HG03159 (cell line): ENCODE measurements at regions not wholly inside any gene's neighbourhood (a gene's known extent, or its start where the extent isn't known, plus 50 kb on each side); places are given as distances from the start of the nearest gene placed in this dataset.
"Not testable (repeated sequence)": the region's sequence is repeated elsewhere in the genome, so short reads cannot be mapped to it uniquely, and the experiment has no call there.

ENCODE experiments used
- ATAC-seq: cut with Tn5 transposase; IDR thresholded peaks from one replicate; pipeline ENCODE4 v1.9.1; 2021; ENCODE audit warnings: mild to moderate bottlenecking, moderate library complexity; ENCODE audit not compliant: unreplicated experiment

GRCh38 chr11:115636753-115637527, 132.7 kb upstream of the CADM1 start:
- no peak for ATAC-seq

DNA sequence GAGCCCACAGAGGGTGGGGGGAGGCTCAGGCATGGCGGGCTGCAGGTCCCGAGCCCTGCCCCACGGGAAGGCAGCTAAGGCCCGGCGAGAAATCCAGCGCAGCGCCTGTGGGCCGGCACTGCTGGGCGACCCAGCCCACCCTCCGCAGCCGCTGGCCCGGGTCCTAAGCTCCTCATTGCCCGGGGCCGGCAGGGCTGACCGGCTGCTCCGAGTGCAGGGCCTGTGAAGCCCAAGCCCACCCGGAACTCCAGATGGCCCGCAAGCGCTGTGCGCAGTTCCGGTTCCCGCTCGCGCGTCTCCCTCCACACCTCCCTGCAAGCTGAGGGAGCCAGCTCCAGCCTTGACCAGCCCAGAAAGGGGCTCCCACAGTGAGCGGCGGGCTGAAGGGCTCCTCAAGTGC, 129.8 kb upstream of the CADM1 start:
- ATAC-seq = not testable (repeated sequence)

DNA sequence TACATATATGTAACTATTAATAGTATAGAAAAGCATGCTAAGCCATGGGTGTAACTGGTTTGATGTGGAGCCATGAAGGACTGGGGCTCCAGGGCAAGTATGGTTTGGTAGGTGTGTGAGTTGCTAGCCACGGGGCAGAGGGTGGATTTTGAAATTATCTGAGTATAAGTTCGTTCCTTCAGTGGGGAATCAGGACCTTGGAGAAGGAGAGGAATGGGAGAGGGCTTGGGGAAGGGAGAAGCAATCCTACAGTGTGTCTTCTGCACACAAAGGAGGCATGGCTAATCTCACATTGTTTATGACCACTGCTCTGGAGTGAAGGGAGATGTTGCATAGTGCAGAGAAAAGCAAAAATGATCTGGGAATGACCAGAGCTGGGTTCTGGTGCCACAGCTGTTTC, 127.8 kb upstream of the CADM1 start:
- no peak for ATAC-seq

DNA sequence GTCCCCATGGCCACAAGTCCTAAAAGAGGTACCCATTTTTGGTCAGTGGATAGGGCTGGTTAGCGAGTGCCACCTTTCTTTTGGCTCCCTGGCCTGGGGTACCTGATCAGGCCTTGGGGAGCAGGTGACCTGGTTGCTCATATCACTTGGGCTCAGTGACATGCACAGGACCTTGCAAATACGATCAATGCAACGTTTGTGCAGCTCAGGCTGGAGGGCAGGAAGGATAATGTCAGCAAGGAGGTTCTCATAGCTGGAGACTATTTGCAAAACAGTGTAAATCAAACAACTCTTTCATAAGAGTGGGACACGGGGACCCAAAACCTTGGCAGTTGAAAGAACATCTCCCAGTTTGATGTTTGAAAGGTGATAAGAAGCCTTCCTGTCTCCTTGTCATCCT, 127.4 kb upstream of the CADM1 start:
- ATAC-seq = no peak

DNA sequence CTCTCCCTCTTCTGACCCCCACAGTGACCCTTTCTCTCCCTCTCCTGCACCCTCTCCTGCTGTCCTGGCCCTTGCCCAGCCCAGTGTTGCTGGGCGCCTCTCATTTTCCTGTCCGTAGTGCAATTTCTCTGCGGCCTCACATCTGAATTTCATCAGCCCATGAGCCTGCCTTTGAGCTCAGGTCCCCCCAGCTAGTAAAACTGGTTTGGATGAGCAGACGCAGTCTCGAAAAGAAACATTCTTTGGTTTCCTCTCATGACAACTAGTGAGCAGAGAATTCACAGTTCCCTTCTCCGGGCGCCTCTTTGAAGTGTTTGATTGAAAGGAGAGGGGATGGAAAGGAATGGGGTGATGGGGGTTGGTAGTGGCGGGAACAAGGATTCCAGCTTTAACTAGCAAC, 126.0 kb upstream of the CADM1 start:
- ATAC-seq = no peak

GRCh38 chr11:115629456-115630015, 125.3 kb upstream of the CADM1 start:
- no peak for ATAC-seq

DNA sequence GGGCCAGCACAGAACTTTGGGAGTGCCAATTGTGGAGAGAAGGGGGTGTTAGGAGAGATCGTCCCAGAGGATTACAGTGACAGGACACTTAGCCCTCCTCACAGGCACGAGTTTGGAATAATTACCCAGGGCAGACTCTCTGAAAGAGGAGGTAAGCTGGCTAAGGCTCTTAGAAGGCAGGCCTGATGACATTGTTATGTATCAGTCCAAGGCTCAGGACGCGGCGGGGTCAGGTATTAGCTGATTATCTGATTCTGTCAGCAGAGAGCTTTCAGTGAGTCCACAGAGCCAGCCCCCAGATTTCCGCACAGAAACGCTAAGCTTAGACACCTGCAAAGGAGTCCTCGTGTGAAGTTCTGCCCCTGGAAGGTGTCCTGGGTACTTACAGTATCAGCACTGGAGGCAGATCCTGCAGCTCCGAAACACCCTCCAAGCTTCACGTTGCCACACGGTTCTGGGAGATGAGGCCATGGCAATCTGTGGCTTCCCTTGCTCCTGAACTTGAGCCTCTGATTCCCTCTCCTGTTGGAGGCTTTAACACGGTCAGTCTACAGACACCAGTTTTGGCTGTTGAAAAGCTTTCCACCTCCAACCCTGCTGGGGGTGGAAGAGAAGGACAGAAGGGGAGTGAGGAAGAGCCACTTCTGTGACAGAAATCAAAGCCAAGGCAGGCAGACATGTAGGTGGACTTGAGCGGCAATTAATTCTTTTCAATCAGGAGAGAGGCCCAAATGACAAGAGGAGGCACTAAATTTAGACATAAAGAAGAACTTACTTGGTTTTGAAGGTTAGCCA, 123.6 kb upstream of the CADM1 start:
- no peak for ATAC-seq

DNA sequence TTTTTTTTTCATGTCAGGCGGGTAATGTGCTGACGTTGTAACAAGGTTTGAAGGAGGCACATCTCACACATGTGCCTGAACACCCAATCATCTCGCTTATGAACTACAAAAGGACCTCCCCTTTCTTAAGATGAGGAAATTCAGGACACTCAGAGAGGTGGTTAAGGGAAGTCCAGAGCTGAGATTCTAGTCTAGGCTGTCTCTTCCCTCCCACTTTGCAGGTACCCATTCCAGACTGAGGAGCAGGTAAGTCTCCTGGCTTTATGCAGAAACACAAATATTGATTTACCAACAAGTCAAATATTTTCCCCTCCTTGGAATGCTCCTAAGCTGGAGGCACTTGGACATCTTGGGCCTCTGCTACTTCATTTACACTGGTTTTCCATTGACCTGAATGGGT, 122.9 kb upstream of the CADM1 start:
- no peak for ATAC-seq

GRCh38 chr11:115626414-115626813, 122.2 kb upstream of the CADM1 start:
- ATAC-seq = no peak

- no peak for ATAC-seq
Measured at GRCh38 chr11:115625502-115625901, 121.3 kb upstream of the CADM1 start.

GRCh38 chr11:115624065-115624464, 119.8 kb upstream of the CADM1 start:
- no peak for ATAC-seq

DNA sequence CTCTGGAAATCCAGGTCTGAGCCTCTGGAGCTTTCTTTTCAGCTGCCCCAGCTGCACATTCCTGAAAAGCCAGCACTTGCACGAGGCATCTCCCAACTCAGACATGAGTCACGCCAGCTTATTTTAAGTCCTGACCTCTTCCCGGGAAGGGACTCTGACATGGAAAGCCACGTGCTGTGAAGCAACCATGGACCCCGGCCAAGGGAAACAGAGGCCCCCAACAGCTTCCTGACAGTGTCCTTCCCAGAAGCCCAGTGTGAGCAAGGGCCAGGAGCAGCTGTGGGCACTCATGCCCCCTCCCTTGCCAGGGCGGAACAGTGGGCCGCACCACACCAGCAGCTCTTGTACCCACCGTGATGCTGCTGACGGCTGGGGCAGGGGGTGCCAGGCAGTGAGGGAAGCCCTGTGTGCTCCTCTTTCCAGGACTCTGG, 118.8 kb upstream of the CADM1 start:
- ATAC-seq = no peak

DNA sequence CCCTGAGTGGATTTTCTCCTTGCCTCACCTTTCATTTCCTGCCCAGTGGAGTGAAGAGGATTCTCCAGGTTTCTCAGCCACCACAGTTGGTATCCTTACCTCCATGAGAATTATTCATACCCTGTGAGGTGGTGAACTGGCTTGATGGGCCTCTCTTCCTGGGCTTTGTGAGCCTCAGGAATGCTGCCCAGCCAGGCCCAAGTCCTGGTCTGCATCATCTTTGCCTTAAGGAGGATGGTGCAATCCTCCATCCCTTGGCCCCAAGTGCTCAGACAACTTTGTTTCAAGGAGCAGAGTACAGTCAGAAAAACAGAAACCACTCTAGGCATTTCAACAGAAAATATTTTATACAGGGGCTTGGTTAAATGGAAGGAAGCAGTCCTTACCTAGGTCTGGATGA, 114.2 kb upstream of the CADM1 start:
- no peak for ATAC-seq

DNA sequence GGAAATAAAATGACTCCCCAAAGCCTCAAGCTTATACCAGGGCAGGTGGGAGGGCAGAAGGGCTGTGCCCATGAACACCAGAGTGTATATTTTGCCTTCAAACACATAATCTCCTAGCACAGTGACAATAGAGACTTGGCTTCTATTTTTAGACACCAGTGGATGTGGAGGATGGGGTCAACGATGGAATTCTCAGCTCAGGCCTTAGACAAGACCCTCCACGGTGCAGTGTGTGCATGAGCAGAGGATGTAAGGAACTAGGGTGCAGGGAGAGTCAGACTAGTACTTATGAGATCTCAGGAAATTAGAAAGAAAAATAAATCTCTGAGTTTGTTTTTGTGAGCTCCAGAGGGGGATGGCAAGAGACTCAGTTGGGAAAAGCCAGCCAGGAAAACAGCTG, 113.6 kb upstream of the CADM1 start:
- ATAC-seq = no peak

DNA sequence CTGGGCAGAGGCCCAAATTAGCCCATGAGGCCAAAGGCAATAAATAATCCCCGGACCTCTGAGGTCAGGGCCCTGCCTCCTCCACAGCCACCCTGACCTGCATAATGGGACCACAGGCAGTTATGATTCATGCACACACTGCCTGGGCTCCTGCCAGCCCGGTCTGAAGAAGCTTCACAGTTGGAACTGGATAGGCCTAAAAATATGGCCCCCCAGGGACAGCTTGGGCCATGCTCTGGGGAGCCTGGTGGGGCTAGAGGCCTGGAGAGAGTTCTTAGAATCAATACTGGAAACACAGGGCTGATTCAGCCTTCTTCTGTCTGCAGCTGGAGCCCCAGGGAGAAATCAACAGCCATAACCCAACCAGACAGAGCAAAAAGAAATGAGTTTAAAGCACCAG, 112.8 kb upstream of the CADM1 start:
- ATAC-seq = no peak

DNA sequence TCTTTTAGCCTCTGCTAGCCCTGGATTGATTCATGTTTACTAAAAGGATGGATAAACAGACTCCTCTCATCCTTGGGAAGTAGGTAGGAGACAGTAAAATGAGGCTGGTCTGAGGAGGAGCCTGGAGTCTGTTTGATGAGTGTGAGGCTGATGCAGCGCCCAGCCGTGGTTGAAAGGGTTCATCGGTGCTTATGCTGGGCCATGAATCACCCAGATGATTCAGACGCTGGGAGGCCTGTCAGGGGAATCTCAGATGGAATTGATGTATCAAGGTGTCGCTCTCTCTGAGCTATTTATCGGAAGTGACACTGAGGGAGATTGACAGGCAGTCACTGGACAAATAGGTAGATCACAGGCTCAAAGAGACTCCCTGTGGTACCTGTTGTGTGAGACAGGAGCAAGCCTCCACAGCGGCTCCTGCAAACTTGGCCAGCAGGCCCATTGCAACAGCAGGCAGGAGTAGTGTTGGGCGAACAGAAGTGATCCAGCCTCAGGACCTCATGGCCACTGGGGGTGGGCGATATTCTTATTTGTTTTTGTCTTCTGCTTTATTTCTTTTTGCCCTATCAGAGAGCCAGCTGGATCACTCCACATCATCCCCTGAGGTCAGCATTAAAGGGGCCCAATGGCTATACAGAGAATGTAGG, 109.9 kb upstream of the CADM1 start:
- no peak for ATAC-seq

DNA sequence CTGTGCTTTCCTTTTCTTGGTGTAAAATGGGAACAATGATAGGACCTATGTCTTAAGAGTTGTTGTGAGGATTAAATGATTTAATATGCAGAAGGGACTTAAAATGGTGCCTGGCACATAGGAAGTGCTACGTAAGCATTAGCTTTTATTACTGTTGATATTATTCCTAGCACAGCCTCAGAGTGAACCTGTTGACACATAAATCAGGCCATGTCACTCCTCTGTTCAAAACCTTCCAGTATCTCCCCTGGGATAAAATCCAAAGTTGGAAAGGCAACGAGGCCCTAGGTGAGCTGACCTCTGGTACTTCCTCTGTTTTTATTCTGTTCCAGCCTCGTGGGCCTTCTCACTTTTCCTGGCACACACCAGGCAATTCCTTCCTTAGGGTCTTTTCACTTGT, 108.8 kb upstream of the CADM1 start:
- no peak for ATAC-seq

DNA sequence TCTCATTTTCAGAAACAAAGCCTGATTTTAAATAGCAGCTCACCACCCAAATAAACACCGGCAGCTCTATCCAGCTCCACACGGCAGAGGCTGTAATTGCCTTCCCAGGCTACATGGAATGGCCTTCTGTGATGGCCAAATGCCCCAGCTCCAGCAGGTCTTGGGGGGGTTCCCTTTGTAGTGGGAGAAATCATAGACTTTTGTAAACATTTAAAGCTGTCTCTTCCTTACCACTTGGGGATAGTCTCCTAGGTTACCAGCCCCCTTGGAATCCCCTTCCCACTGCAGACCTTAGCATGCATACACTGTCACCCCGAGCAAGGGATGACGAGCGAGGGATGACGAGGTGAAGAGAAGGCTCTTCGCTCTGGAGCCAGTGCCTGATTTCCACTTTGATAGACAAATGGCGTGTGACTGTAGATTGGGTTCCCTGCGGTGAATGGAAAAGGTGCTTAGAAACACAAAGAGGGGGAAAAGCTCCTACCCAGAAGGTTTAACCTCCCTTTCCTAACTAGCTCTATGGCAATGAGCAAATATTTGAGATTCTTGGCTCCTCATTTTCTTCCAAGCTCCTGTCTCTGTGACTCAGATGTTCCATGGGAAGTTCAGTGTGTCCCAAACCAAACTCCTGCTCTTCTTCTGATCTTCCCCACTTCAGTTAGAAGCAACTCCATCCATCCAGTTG, 108.0 kb upstream of the CADM1 start:
- ATAC-seq = no peak

DNA sequence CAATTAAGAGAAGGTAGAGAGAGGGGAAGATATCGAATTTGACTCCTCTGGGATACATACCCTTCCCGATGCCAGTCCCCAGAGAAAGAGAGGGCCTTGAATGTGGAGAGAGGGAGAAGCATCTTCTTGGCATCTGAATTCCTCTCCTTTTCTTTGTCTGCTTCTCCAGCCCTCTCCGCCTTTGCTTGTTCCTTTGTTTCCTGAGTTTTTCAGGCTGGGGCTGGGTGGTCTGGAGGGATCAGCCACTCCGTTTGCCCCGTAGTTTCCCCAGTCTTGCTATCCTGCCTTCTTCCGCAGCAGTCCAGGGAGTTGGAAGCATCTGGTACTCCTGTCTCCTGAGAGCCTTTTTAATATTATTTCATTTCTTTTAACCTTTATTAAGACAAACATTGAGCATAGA, 107.1 kb upstream of the CADM1 start:
- ATAC-seq = no peak

- no peak for ATAC-seq
Measured at GRCh38 chr11:115610908-115611307, 106.7 kb upstream of the CADM1 start.

- ATAC-seq = not testable (repeated sequence)
Measured at GRCh38 chr11:115610234-115610633, 106.0 kb upstream of the CADM1 start.
